PC-3 (cell line): ENCODE measurements at regions not wholly inside any gene's neighbourhood (a gene's known extent, or its start where the extent isn't known, plus 50 kb on each side); places are given as distances from the start of the nearest gene placed in this dataset.

ENCODE experiments used
- ATAC-seq: fragments of 200-7000 bp; cut with Tn5 transposase; 2 replicates; pipeline ENCODE4 v1.9.1; 2020; ENCODE audit warnings: mild to moderate bottlenecking, moderate library complexity
- BruUV-seq: library from RNA; stranded (reverse); fragments of 400-500 nt; replicated peaks from 2 replicates; lab custom pipeline; 2021; lab: Mats Ljungman, UMichigan
- CTCF ChIA-PET: fragments of 300-600 bp; sonication (Branson Sonifier 250); formaldehyde crosslinking; loops from one replicate; lab custom pipeline; 2022; ENCODE audit warnings: antibody characterized with exemption; lab: Charles Lee
- POLR2A ChIA-PET: fragments of 300-600 bp; sonication (Branson Sonifier 250); formaldehyde crosslinking; loops from one replicate; lab custom pipeline; 2022; ENCODE audit warnings: antibody characterized with exemption; ENCODE audit not compliant: unreplicated experiment; lab: Charles Lee
- DNase-seq: peaks from one replicate; pipeline ENCODE4 v3.0.0-alpha.2; 2015
- H2AFZ ChIP-seq: fragments of 300-600 bp; sonication (generic); 2 replicates; pipeline ENCODE4 v1.6.0; 2016; ENCODE audit warnings: antibody characterized with exemption, low read length
- H3F3A ChIP-seq: fragments of 300-600 bp; sonication (generic); one replicate; pipeline ENCODE4 v1.6.0; 2017; ENCODE audit warnings: antibody characterized with exemption, low read length, control low read depth, mild to moderate bottlenecking; ENCODE audit not compliant: unreplicated experiment
- H3K27ac ChIP-seq: fragments of 300-600 bp; sonication (generic); 2 replicates; pipeline ENCODE4 v1.5.1; 2016; ENCODE audit warnings: mild to moderate bottlenecking, low read length
- H3K27me3 ChIP-seq: fragments of 300-600 bp; sonication (generic); 2 replicates; pipeline ENCODE4 v1.6.1; 2016; ENCODE audit warnings: low read length, mixed read lengths
- H3K36me3 ChIP-seq: fragments of 300-600 bp; sonication (generic); 2 replicates; pipeline ENCODE4 v1.6.1; 2016; ENCODE audit warnings: low read depth, mixed run types, low read length, mixed read lengths
- H3K4me1 ChIP-seq: fragments of 300-600 bp; sonication (generic); 2 replicates; pipeline ENCODE4 v1.5.1; 2016; ENCODE audit warnings: low read length; ENCODE audit not compliant: insufficient read depth
- H3K4me2 ChIP-seq: fragments of 300-600 bp; sonication (generic); 2 replicates; pipeline ENCODE4 v1.6.0; 2016; ENCODE audit warnings: low read length
- H3K4me3 ChIP-seq: fragments of 300-600 bp; sonication (generic); 2 replicates; pipeline ENCODE4 v1.5.1; 2016; ENCODE audit warnings: mild to moderate bottlenecking, low read length, mixed read lengths
- H3K79me2 ChIP-seq: fragments of 300-600 bp; sonication (generic); 2 replicates; pipeline ENCODE4 v1.6.1; 2017; ENCODE audit warnings: low read length, mixed read lengths
- H3K9ac ChIP-seq: fragments of 300-600 bp; sonication (generic); 2 replicates; pipeline ENCODE4 v1.6.0; 2016; ENCODE audit warnings: mild to moderate bottlenecking, low read length
- H3K9me2 ChIP-seq: fragments of 300-600 bp; sonication (generic); replicated peaks from 2 replicates; pipeline ENCODE4 v1.6.1; 2016; ENCODE audit warnings: mixed run types, low read length, mixed read lengths
- H3K9me3 ChIP-seq: fragments of 300-600 bp; sonication (generic); 2 replicates; pipeline ENCODE4 v1.6.1; 2016; ENCODE audit warnings: low read length, mixed read lengths
- H4K20me1 ChIP-seq: fragments of 300-600 bp; sonication (generic); 2 replicates; pipeline ENCODE4 v1.6.1; 2016; ENCODE audit warnings: low read length, mixed read lengths
- CTCF ChIP-seq: fragments of 300-600 bp; sonication (generic); conservative IDR thresholded peaks from 2 replicates; pipeline ENCODE4 v1.5.1; 2017; ENCODE audit warnings: antibody characterized with exemption, low read depth, mild to moderate bottlenecking, low read length
- EZH2 ChIP-seq: fragments of 300-600 bp; sonication (generic); IDR thresholded peaks from one replicate; pipeline ENCODE4 v1.6.1; 2017; ENCODE audit warnings: antibody characterized with exemption, mild to moderate bottlenecking, low read length; ENCODE audit not compliant: unreplicated experiment
- EZH2phosphoT487 ChIP-seq: fragments of 300-600 bp; sonication (generic); IDR thresholded peaks from 2 replicates; pipeline ENCODE4 v1.6.1; 2018; ENCODE audit warnings: mild to moderate bottlenecking, antibody characterized with exemption, low read length, borderline replicate concordance
- intact Hi-C: fragments of 100-400 bp; cut with micrococcal nuclease; formaldehyde crosslinking; loops from 2 replicates; pipeline ENCODE4 v1.9.0; 2023

GRCh38 chr20:4455996-4456395, 206.9 kb upstream of the ADRA1D start:
- POLR2A ChIA-PET: no interaction called here
- no TSS peak for BruUV-seq
- H3K36me3 ChIP-seq: no peaks in the 10 kb centered on the region
- H3K79me2 ChIP-seq: no peaks in the 10 kb centered on the region
- H3K4me3 ChIP-seq: no peak overlapping the region
- H3K4me2 ChIP-seq: peak overlapping the region; percentile 16; the same call in 1 of the 2 replicates
- H3K9ac ChIP-seq: no peak overlapping the region
- no peaks in the 10 kb centered on the region for H3K9me3 ChIP-seq
- CTCF ChIA-PET: no interaction called here
- no peak for TF ChIP-seq CTCF
- no peak overlapping the region for H2AFZ ChIP-seq
- intact Hi-C loops: loop anchor here (5.0 to 10.0 kb wide), 4 partner anchors 56 to 201 kb away; no protein-coding TSS in a partner anchor
- peak overlapping the region; percentile 59 for H3K27ac ChIP-seq
- no peaks in the 10 kb centered on the region for H3K9me2 ChIP-seq
- H3F3A ChIP-seq: peaks cover 22% of the 10 kb centered on the region
- H3K27me3 ChIP-seq: no peaks in the 10 kb centered on the region
- no peaks in the 10 kb centered on the region for H4K20me1 ChIP-seq
- ATAC-seq: no peak
- DNase-seq: no peak
- H3K4me1 ChIP-seq: peaks cover 52% of the 10 kb centered on the region

- H3K9me3 ChIP-seq: no peaks in the 10 kb centered on the region
- H4K20me1 ChIP-seq: no peaks in the 10 kb centered on the region
- H3K9ac ChIP-seq: no peak overlapping the region
- intact Hi-C loops: loop anchor here (5.0 to 10.0 kb wide), 4 partner anchors 57 to 200 kb away; no protein-coding TSS in a partner anchor
- H3K79me2 ChIP-seq: no peaks in the 10 kb centered on the region
- H3K27ac ChIP-seq: peak overlapping the region; percentile 59
- ChIA-PET CTCF (no interaction called here), POLR2A (interaction anchor here (0.6 kb wide), 1 partner anchor 159 kb away, joined by 3 read pairs; no protein-coding TSS in a partner anchor)
- no peaks in the 10 kb centered on the region for H3K9me2 ChIP-seq
- no TSS peak for BruUV-seq
- peak overlapping the region; percentile 16; the same call in 1 of the 2 replicates for H3K4me2 ChIP-seq
- H3K4me3 ChIP-seq: no peak overlapping the region
- H3K4me1 ChIP-seq: peaks cover 55% of the 10 kb centered on the region
- ATAC-seq: peak; percentile 59
- TF ChIP-seq EZH2phosphoT487 (no peak), EZH2 (no peak), CTCF (no peak)
- peak; percentile 96 for DNase-seq
- H2AFZ ChIP-seq: no peak overlapping the region
- no peaks in the 10 kb centered on the region for H3K36me3 ChIP-seq
- H3K27me3 ChIP-seq: no peaks in the 10 kb centered on the region
- peaks cover 22% of the 10 kb centered on the region for H3F3A ChIP-seq
Observed at GRCh38 chr20:4455301-4455701, 206.2 kb upstream of the ADRA1D start.

GRCh38 chr20:4454111-4454510, 205.0 kb upstream of the ADRA1D start:
- Histone ChIP-seq H3K9ac (no peak overlapping the region), H3K4me3 (no peak overlapping the region), H3K4me2 (no peak overlapping the region), H3F3A (peaks cover 22% of the 10 kb centered on the region), H4K20me1 (no peaks in the 10 kb centered on the region), H3K27me3 (no peaks in the 10 kb centered on the region), H3K27ac (no peak overlapping the region), H3K4me1 (peaks cover 47% of the 10 kb centered on the region), H3K9me3 (no peaks in the 10 kb centered on the region), H3K79me2 (no peaks in the 10 kb centered on the region), H3K9me2 (no peaks in the 10 kb centered on the region), H2AFZ (no peak overlapping the region), H3K36me3 (no peaks in the 10 kb centered on the region)
- ChIA-PET POLR2A (no interaction called here), CTCF (no interaction called here)
- intact Hi-C loops: loop anchor here (5.0 to 10.0 kb wide), 2 partner anchors 72 to 199 kb away; no protein-coding TSS in a partner anchor
- BruUV-seq: no TSS peak
- ATAC-seq: no peak
- TF ChIP-seq EZH2 (no peak), EZH2phosphoT487 (no peak), CTCF (no peak)
- DNase-seq: no peak
